ENCODE measurements at regions not wholly inside any gene's neighbourhood (a gene's known extent, or its start where the extent isn't known, plus 50 kb on each side); places are given as distances from the start of the nearest gene placed in this dataset.

DNA sequence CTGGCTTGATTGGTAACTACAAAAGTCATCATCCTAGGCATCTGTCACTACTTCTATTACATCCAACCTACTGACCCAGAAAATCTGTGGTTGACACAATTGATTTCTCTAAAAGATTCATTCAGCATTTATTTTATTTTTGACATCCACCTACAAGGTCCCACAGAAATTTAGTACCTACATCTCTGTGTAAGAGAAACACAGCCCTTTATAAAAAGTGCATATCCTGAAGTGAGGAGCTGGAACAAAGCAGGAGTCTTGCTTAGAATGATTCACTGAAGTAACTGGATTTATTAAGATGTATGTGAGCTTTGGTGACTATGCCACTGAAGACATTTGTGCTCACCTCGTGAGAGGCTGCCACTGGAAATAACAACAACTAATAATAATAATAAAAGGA is 391.0 kb downstream of the GPAT3 start:
- Histone ChIP-seq H3K36me3 (ENCODE audit: control insufficient read depth in 4 of 4, insufficient read depth in 3 of 4, low read depth in 1 of 4, low read length in 3 of 4) (no peaks in the 10 kb centered on the region), H3K9me3 (ENCODE audit: control insufficient read depth in 4 of 4, low read length in 3 of 4) (no peaks in the 10 kb centered on the region), H3K9ac (ENCODE audit: low read depth in 1 of 2, low read length in 2 of 2) (no peak overlapping the region), H3K4me1 (ENCODE audit: control insufficient read depth in 4 of 4, insufficient read depth in 4 of 4, low read length in 3 of 4) (no peaks in the 10 kb centered on the region), H3K4me3 (ENCODE audit: low read depth in 1 of 3, low read length in 3 of 3) (no peak overlapping the region), H3K27me3 (ENCODE audit: control insufficient read depth in 4 of 4, insufficient read depth in 4 of 4, low read length in 3 of 4) (no peaks in the 10 kb centered on the region), H3K27ac (ENCODE audit: low read depth in 1 of 2, low read length in 2 of 2) (no peak overlapping the region)
- TF ChIP-seq, protein P1, sequence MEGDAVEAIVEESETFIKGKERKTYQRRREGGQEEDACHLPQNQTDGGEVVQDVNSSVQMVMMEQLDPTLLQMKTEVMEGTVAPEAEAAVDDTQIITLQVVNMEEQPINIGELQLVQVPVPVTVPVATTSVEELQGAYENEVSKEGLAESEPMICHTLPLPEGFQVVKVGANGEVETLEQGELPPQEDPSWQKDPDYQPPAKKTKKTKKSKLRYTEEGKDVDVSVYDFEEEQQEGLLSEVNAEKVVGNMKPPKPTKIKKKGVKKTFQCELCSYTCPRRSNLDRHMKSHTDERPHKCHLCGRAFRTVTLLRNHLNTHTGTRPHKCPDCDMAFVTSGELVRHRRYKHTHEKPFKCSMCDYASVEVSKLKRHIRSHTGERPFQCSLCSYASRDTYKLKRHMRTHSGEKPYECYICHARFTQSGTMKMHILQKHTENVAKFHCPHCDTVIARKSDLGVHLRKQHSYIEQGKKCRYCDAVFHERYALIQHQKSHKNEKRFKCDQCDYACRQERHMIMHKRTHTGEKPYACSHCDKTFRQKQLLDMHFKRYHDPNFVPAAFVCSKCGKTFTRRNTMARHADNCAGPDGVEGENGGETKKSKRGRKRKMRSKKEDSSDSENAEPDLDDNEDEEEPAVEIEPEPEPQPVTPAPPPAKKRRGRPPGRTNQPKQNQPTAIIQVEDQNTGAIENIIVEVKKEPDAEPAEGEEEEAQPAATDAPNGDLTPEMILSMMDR (IDR thresholded peaks at IDR 0.05; ENCODE audit: low read depth, low read length, missing input control), result no peak
- TF ChIP-seq TAF1 (conservative IDR thresholded peaks at IDR 0.05) (no peak), JUND (IDR thresholded peaks at IDR 0.05) (no peak), MAX (IDR thresholded peaks at IDR 0.05) (no peak), RXRA (IDR thresholded peaks at IDR 0.05) (no peak), GABPA (IDR thresholded peaks at IDR 0.05 in 1 of 2, conservative IDR thresholded peaks at IDR 0.05 in 1 of 2) (no peak), RAD21 (IDR thresholded peaks at IDR 0.05) (no peak), YY1 (IDR thresholded peaks at IDR 0.05) (no peak), FOXA1 (IDR thresholded peaks at IDR 0.05) (no peak), NR2F2 (IDR thresholded peaks at IDR 0.05) (no peak), HNF4G (IDR thresholded peaks at IDR 0.05) (no peak), SP1 (IDR thresholded peaks at IDR 0.05) (no peak), EGR1 (IDR thresholded peaks at IDR 0.05; ENCODE audit: low read depth in 2 of 2) (no peak), ATF3 (IDR thresholded peaks at IDR 0.05) (no peak)
- TF ChIP-seq, protein P2, sequence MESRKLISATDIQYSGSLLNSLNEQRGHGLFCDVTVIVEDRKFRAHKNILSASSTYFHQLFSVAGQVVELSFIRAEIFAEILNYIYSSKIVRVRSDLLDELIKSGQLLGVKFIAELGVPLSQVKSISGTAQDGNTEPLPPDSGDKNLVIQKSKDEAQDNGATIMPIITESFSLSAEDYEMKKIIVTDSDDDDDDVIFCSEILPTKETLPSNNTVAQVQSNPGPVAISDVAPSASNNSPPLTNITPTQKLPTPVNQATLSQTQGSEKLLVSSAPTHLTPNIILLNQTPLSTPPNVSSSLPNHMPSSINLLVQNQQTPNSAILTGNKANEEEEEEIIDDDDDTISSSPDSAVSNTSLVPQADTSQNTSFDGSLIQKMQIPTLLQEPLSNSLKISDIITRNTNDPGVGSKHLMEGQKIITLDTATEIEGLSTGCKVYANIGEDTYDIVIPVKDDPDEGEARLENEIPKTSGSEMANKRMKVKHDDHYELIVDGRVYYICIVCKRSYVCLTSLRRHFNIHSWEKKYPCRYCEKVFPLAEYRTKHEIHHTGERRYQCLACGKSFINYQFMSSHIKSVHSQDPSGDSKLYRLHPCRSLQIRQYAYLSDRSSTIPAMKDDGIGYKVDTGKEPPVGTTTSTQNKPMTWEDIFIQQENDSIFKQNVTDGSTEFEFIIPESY (IDR thresholded peaks at IDR 0.05), result no peak
- 48% methylated on average over 1 of the region's 1 CpG for WGBS
- no peak for DNase-seq (ENCODE audit: low spot score)

GRCh38 chr4:83923341-83923740 is 387.4 kb downstream of the GPAT3 start:
- WGBS, result 91% methylated on average over 1 of the region's 1 CpG
- Histone ChIP-seq H3K9ac (ENCODE audit: low read depth in 1 of 2, low read length in 2 of 2) (no peak overlapping the region), H3K9me3 (ENCODE audit: control insufficient read depth in 4 of 4, low read length in 3 of 4) (no peaks in the 10 kb centered on the region)

More at GRCh38 chr4:83923341-83923740, 387.4 kb downstream of the GPAT3 start:
- Histone ChIP-seq H3K27ac (ENCODE audit: low read depth in 1 of 2, low read length in 2 of 2) (no peak overlapping the region), H3K4me3 (ENCODE audit: low read depth in 1 of 3, low read length in 3 of 3) (no peak overlapping the region), H3K36me3 (ENCODE audit: control insufficient read depth in 4 of 4, insufficient read depth in 3 of 4, low read depth in 1 of 4, low read length in 3 of 4) (no peaks in the 10 kb centered on the region), H3K27me3 (ENCODE audit: control insufficient read depth in 4 of 4, insufficient read depth in 4 of 4, low read length in 3 of 4) (no peaks in the 10 kb centered on the region), H3K4me1 (ENCODE audit: control insufficient read depth in 4 of 4, insufficient read depth in 4 of 4, low read length in 3 of 4) (no peaks in the 10 kb centered on the region)
- DNase-seq (ENCODE audit: low spot score), result no peak
- no peak for TF ChIP-seq HNF4A (conservative IDR thresholded peaks at IDR 0.05)
- no peak for TF ChIP-seq GABPA (IDR thresholded peaks at IDR 0.05 in 1 of 2, conservative IDR thresholded peaks at IDR 0.05 in 1 of 2)
- TF ChIP-seq, protein P1 (IDR thresholded peaks at IDR 0.05; ENCODE audit: low read depth, low read length, missing input control), result no peak
- no peak for TF ChIP-seq FOXA2 (IDR thresholded peaks at IDR 0.05)
- no peak for TF ChIP-seq YY1 (IDR thresholded peaks at IDR 0.05)
- TF ChIP-seq, protein P2 (IDR thresholded peaks at IDR 0.05), result no peak
- no peak for TF ChIP-seq ATF3 (IDR thresholded peaks at IDR 0.05)
- no peak for TF ChIP-seq JUND (IDR thresholded peaks at IDR 0.05)
- TF ChIP-seq FOXA1 (IDR thresholded peaks at IDR 0.05), result no peak
